Endodermal cell (in vitro differentiated cells): ENCODE measurements at regions not wholly inside any gene's neighbourhood (a gene's known extent, or its start where the extent isn't known, plus 50 kb on each side); places are given as distances from the start of the nearest gene placed in this dataset.

Source experiments
- DNase-seq: peaks from one replicate; pipeline ENCODE4 v3.0.0-alpha.2; 2017
- H3K27ac ChIP-seq: 2 replicates; pipeline ENCODE4 v1.5.1; 2013; ENCODE audit warnings: mild to moderate bottlenecking, low read depth, low read length, moderate library complexity
- H3K27me3 ChIP-seq: 2 replicates; pipeline ENCODE4 v1.6.1; 2013; ENCODE audit warnings: mild to moderate bottlenecking, low read length, moderate library complexity; ENCODE audit not compliant: insufficient read depth, control insufficient read depth, poor library complexity, severe bottlenecking
- H3K36me3 ChIP-seq: 2 replicates; pipeline ENCODE4 v1.7.0; 2013; ENCODE audit warnings: mild to moderate bottlenecking, low read length, moderate library complexity; ENCODE audit not compliant: control insufficient read depth, insufficient read depth
- H3K4me1 ChIP-seq: one replicate; pipeline ENCODE4 v1.7.0; 2013; ENCODE audit warnings: low read length; ENCODE audit not compliant: control insufficient read depth, insufficient read depth
- H3K4me3 ChIP-seq: 2 replicates; pipeline ENCODE4 v1.5.1; 2013; ENCODE audit warnings: mild to moderate bottlenecking, low read length, moderate library complexity
- H3K9ac ChIP-seq: 2 replicates; pipeline ENCODE4 v1.6.1; 2013; ENCODE audit warnings: mild to moderate bottlenecking, low read length, moderate library complexity; ENCODE audit not compliant: poor library complexity, severe bottlenecking; ENCODE audit errors: extremely low read depth
- H3K9me3 ChIP-seq: 2 replicates; pipeline ENCODE4 v1.6.1; 2013; ENCODE audit warnings: mild to moderate bottlenecking, low read length, moderate library complexity; ENCODE audit not compliant: control insufficient read depth
- H3K27ac Mint-ChIP-seq: 2 replicates; pipeline ENCODE4 v1.8.0; 2020; ENCODE audit warnings: mixed read lengths
- H3K27me3 Mint-ChIP-seq: 2 replicates; pipeline ENCODE4 v1.8.0; 2021; ENCODE audit warnings: mild to moderate bottlenecking, mixed read lengths; ENCODE audit not compliant: insufficient read depth
- H3K36me3 Mint-ChIP-seq: 2 replicates; pipeline ENCODE4 v1.8.0; 2020; ENCODE audit warnings: low read depth, mixed read lengths
- H3K4me1 Mint-ChIP-seq: 2 replicates; pipeline ENCODE4 v1.8.0; 2020; ENCODE audit warnings: mixed read lengths
- H3K4me3 Mint-ChIP-seq: 2 replicates; pipeline ENCODE4 v1.8.0; 2020; ENCODE audit warnings: mild to moderate bottlenecking, moderate library complexity, mixed read lengths
- H3K9me3 Mint-ChIP-seq: 2 replicates; pipeline ENCODE4 v1.8.0; 2020; ENCODE audit warnings: mild to moderate bottlenecking, mixed read lengths
- WGBS, 2 experiments: methylation state at CpG; one replicate each; pipeline versions ENCODE4 v1.1.5 to v1.1.7; 2013; ENCODE audit warnings: missing lambda C conversion rate in 2 of 2, mixed read lengths in 1 of 2; ENCODE audit not compliant: insufficient coverage in 1 of 2, insufficient read length in 1 of 2; 5-methylcytosine and 5-hydroxymethylcytosine counted together
- TF ChIP-seq, protein P1 (sequence below): fragments of 200-600 bp; sonication (generic); conservative IDR thresholded peaks from 2 replicates; pipeline ENCODE4 v1.5.0; 2021; ENCODE audit warnings: antibody characterized with exemption, mild to moderate bottlenecking

DNA sequence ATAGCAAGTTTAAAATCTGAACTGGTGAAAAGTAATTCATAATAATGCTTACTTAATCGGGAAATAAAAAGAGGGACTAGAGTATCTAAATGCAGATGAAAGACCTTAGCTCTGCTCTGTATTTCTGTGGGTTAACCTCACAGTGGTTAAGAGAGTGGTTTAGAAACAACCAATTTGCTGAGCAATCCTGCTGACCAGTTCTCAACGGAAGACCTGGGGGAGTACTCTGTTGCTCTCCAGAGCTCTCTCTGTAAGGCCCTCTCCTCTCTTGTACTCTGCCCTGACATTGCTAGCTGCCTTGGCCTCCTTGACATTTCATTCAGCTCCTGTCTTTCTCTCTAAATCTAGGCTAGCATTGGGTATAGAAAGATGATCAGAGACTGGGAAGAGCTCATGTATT, 1186.6 kb upstream of the SEMA6A start:
- Mint-ChIP-seq H3K36me3 (no peaks in the 10 kb centered on the region), H3K27me3 (no peaks in the 10 kb centered on the region), H3K4me1 (peaks cover 2% of the 10 kb centered on the region), H3K9me3 (no peaks in the 10 kb centered on the region), H3K27ac (no peak overlapping the region), H3K4me3 (no peak overlapping the region)
- Histone ChIP-seq H3K4me3 (no peak overlapping the region), H3K9me3 (no peaks in the 10 kb centered on the region), H3K9ac (no peak overlapping the region), H3K36me3 (no peaks in the 10 kb centered on the region), H3K27ac (no peak overlapping the region), H3K4me1 (no peaks in the 10 kb centered on the region), H3K27me3 (no peaks in the 10 kb centered on the region)
- no peak for DNase-seq
- WGBS, 2 experiments: 80% methylated on average over 2 of the region's 2 CpGs
- TF ChIP-seq, protein P1, sequence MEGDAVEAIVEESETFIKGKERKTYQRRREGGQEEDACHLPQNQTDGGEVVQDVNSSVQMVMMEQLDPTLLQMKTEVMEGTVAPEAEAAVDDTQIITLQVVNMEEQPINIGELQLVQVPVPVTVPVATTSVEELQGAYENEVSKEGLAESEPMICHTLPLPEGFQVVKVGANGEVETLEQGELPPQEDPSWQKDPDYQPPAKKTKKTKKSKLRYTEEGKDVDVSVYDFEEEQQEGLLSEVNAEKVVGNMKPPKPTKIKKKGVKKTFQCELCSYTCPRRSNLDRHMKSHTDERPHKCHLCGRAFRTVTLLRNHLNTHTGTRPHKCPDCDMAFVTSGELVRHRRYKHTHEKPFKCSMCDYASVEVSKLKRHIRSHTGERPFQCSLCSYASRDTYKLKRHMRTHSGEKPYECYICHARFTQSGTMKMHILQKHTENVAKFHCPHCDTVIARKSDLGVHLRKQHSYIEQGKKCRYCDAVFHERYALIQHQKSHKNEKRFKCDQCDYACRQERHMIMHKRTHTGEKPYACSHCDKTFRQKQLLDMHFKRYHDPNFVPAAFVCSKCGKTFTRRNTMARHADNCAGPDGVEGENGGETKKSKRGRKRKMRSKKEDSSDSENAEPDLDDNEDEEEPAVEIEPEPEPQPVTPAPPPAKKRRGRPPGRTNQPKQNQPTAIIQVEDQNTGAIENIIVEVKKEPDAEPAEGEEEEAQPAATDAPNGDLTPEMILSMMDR: no peak

DNA sequence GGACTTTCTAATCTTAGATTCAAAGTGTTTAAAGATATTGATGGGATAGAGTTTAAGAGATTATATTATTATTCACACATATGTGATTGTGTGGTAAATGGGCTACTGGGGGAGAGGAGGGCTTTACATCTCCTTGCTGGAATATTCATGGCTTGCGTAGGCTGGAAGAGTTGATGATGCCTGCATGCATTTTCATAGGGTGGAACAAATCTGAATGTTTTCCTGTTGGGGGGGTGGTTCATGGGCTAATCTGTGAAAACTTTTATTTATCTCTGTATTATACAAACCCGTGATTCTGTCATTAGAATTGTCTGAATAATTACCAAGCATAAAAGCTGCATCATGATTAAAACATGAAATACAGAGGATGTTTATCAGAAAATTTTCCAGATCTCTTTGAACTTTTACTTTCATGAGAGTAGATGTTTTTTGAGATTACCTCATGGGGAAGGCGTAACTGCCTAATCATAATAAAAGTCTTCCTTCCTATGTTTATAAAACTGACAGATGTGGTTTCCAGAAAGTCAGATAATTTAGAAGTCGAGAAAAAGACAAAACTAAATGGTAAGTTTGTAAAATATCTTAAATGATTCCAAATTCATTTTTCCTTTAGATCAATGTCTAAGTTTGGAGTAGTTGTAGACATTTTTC, 1185.4 kb upstream of the SEMA6A start:
- no peak overlapping the region for H3K27ac ChIP-seq
- no peaks in the 10 kb centered on the region for H3K9me3 ChIP-seq
- H3K4me1 ChIP-seq: no peaks in the 10 kb centered on the region
- H3K27me3 ChIP-seq: no peaks in the 10 kb centered on the region
- H3K4me3 ChIP-seq: no peak overlapping the region
- no peak for DNase-seq
- H3K4me3 Mint-ChIP-seq: no peak overlapping the region
- H3K36me3 ChIP-seq: no peaks in the 10 kb centered on the region
- H3K9me3 Mint-ChIP-seq: no peaks in the 10 kb centered on the region
- no peaks in the 10 kb centered on the region for H3K36me3 Mint-ChIP-seq
- WGBS, 2 experiments: 98% methylated on average over 4 of the region's 4 CpGs; no CpG with 5 or more reads in 1 of the 2 experiments
- H3K4me1 Mint-ChIP-seq: peaks cover 2% of the 10 kb centered on the region
- no peak overlapping the region for H3K9ac ChIP-seq
- H3K27ac Mint-ChIP-seq: no peak overlapping the region
- TF ChIP-seq, protein P1: no peak
- H3K27me3 Mint-ChIP-seq: no peaks in the 10 kb centered on the region

DNA sequence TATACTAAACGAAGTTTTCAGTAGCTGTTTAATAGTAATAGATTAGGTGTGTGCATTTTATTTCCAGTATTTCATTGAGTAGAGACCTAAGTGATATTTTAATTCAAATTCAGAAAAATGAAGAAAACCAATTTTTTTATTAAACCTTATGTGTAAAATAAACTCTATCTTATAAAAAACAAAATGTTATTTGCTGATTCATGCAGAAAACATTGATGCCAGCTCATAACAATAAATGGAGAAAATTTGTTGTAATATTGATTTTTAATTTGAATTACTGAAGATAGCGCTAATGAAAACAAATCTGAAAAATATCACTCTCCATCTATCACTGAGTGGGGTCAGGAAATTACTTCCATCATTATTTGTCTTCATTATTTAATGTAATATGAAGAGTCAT, 1177.8 kb upstream of the SEMA6A start:
- no peaks in the 10 kb centered on the region for H3K9me3 Mint-ChIP-seq
- DNase-seq: no peak
- no peaks in the 10 kb centered on the region for H3K4me1 Mint-ChIP-seq
- Histone ChIP-seq H3K36me3 (no peaks in the 10 kb centered on the region), H3K27ac (no peak overlapping the region), H3K9ac (no peak overlapping the region), H3K9me3 (no peaks in the 10 kb centered on the region), H3K4me1 (no peaks in the 10 kb centered on the region), H3K4me3 (no peak overlapping the region), H3K27me3 (no peaks in the 10 kb centered on the region)
- H3K36me3 Mint-ChIP-seq: no peaks in the 10 kb centered on the region
- H3K4me3 Mint-ChIP-seq: no peak overlapping the region
- H3K27ac Mint-ChIP-seq: no peak overlapping the region
- TF ChIP-seq, protein P1: no peak
- no peaks in the 10 kb centered on the region for H3K27me3 Mint-ChIP-seq
- WGBS, 2 experiments: 86% methylated on average over 1 of the region's 2 CpGs; no CpG with 5 or more reads in 1 of the 2 experiments
